KMS-11 (cell line): ENCODE measurements at regions not wholly inside any gene's neighbourhood (a gene's known extent, or its start where the extent isn't known, plus 50 kb on each side); places are given as distances from the start of the nearest gene placed in this dataset.

Experiments used
- H2AFZ ChIP-seq: fragments of 200-600 bp; sonication (generic); 2 replicates; pipeline ENCODE4 v1.6.1; 2016; ENCODE audit warnings: antibody characterized with exemption, mixed run types, low read depth
- H3K27ac ChIP-seq: fragments of 200-600 bp; sonication (generic); 2 replicates; pipeline ENCODE4 v1.6.1; 2016; ENCODE audit warnings: mild to moderate bottlenecking, mixed run types
- H3K27me3 ChIP-seq: fragments of 200-600 bp; sonication (generic); 2 replicates; pipeline ENCODE4 v1.6.1; 2017; ENCODE audit warnings: mild to moderate bottlenecking, low read depth, mixed run types, moderate library complexity; ENCODE audit not compliant: insufficient read depth
- H3K36me3 ChIP-seq: fragments of 200-600 bp; sonication (generic); 2 replicates; pipeline ENCODE4 v1.6.1; 2017; ENCODE audit warnings: mild to moderate bottlenecking, mixed run types; ENCODE audit not compliant: insufficient read depth
- H3K4me1 ChIP-seq: fragments of 200-600 bp; sonication (generic); 2 replicates; pipeline ENCODE4 v1.6.1; 2016; ENCODE audit warnings: mild to moderate bottlenecking, low read depth, mixed run types; ENCODE audit not compliant: poor library complexity, severe bottlenecking
- H3K4me2 ChIP-seq: fragments of 200-600 bp; sonication (generic); 2 replicates; pipeline ENCODE4 v1.7.0; 2016; ENCODE audit warnings: mild to moderate bottlenecking, mixed run types
- H3K4me3 ChIP-seq: fragments of 200-600 bp; sonication (generic); IDR thresholded peaks from 2 replicates; pipeline ENCODE4 v1.6.1; 2017; ENCODE audit warnings: low read depth, low read length, mixed read lengths; ENCODE audit not compliant: insufficient read depth
- H3K79me2 ChIP-seq: fragments of 200-600 bp; sonication (generic); 2 replicates; pipeline ENCODE4 v1.6.1; 2016; ENCODE audit warnings: low read depth, mixed run types; ENCODE audit not compliant: insufficient read depth
- H3K9ac ChIP-seq: fragments of 200-600 bp; sonication (generic); 2 replicates; pipeline ENCODE4 v1.6.1; 2016; ENCODE audit warnings: mild to moderate bottlenecking, mixed run types
- H4K20me1 ChIP-seq: fragments of 200-600 bp; sonication (generic); 2 replicates; pipeline ENCODE4 v1.6.1; 2016; ENCODE audit warnings: mild to moderate bottlenecking, mixed run types; ENCODE audit not compliant: insufficient read depth
- TF ChIP-seq, protein P1 (sequence below): fragments of 200-600 bp; sonication (generic); conservative IDR thresholded peaks from 2 replicates; pipeline ENCODE4 v1.6.1; 2017; ENCODE audit warnings: low read depth, mild to moderate bottlenecking, antibody characterized with exemption, low read length, moderate library complexity, mixed read lengths

DNA sequence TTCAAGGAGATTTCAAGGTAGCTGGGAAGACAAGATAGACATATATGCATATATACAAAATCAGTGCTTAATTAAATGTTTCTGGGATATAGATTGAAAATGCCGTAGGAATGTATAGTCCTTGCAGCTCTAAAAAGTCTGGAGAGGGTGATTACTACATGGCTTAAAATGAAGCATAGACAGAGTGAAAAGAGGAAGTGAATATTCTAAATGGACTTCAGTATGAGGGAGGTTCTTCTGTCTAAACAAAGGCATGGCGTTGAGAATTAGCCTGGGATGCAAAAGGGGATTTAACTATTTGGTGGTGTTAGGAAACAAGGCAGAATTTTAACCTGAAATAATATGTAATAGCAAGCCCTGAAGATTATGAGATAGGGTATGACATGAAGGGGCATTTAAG is 141.5 kb upstream of the FRMPD4 start:
- Histone ChIP-seq H3K27ac (no peak overlapping the region), H3K36me3 (no peaks in the 10 kb centered on the region), H3K27me3 (no peaks in the 10 kb centered on the region), H3K9ac (no peak overlapping the region), H3K79me2 (no peaks in the 10 kb centered on the region), H4K20me1 (no peaks in the 10 kb centered on the region), H3K4me3 (no peak overlapping the region), H3K4me1 (no peaks in the 10 kb centered on the region), H3K4me2 (no peak overlapping the region), H2AFZ (no peak overlapping the region)
- TF ChIP-seq, protein P1, sequence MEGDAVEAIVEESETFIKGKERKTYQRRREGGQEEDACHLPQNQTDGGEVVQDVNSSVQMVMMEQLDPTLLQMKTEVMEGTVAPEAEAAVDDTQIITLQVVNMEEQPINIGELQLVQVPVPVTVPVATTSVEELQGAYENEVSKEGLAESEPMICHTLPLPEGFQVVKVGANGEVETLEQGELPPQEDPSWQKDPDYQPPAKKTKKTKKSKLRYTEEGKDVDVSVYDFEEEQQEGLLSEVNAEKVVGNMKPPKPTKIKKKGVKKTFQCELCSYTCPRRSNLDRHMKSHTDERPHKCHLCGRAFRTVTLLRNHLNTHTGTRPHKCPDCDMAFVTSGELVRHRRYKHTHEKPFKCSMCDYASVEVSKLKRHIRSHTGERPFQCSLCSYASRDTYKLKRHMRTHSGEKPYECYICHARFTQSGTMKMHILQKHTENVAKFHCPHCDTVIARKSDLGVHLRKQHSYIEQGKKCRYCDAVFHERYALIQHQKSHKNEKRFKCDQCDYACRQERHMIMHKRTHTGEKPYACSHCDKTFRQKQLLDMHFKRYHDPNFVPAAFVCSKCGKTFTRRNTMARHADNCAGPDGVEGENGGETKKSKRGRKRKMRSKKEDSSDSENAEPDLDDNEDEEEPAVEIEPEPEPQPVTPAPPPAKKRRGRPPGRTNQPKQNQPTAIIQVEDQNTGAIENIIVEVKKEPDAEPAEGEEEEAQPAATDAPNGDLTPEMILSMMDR: no peak

DNA sequence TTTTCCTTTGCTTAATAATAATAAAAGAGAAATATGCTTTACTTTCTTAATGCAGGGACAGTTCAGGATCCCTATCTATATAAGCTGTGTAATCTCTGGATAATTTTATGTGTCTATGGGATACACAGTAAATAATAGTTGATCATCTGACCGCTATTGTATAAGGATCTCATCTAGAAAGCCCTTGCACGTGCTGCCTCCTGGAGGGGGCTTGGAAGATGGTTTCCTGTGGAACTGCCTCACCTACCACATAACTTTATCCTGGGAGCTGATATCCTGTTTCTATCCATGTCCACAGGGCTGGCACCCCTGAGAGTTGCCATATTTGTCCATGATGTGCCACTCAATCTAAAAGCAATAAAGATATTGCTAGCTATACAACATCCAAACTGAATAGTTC is 139.3 kb upstream of the FRMPD4 start:
- no peak overlapping the region for H3K9ac ChIP-seq
- TF ChIP-seq, protein P1: no peak
- no peaks in the 10 kb centered on the region for H4K20me1 ChIP-seq
- H3K4me3 ChIP-seq: no peak overlapping the region
- no peak overlapping the region for H2AFZ ChIP-seq
- H3K36me3 ChIP-seq: no peaks in the 10 kb centered on the region
- H3K27ac ChIP-seq: no peak overlapping the region
- H3K79me2 ChIP-seq: no peaks in the 10 kb centered on the region
- H3K4me2 ChIP-seq: no peak overlapping the region
- no peaks in the 10 kb centered on the region for H3K27me3 ChIP-seq
- no peaks in the 10 kb centered on the region for H3K4me1 ChIP-seq

DNA sequence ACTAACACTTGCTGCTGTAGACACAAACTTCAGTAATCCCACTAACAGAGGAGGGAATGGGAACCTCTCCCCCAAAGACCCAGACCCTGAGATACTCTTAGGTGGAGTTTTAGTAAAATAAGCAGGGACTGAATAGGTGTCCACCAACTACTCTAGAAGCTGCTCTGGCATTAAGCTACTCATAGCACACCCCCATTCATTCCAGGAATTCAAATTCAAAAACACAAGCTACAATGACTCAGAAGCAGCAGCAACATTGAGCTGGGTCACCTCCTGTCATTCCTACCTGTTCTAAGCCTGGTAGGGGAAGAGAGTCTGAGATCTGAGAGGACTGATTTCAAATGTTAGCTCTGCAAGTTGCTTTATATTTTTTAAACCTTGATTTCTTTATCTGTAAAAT is 135.4 kb upstream of the FRMPD4 start:
- TF ChIP-seq, protein P1: no peak
- no peak overlapping the region for H2AFZ ChIP-seq
- H3K4me3 ChIP-seq: no peak overlapping the region
- no peaks in the 10 kb centered on the region for H3K79me2 ChIP-seq
- H3K27me3 ChIP-seq: no peaks in the 10 kb centered on the region
- no peaks in the 10 kb centered on the region for H3K4me1 ChIP-seq
- no peak overlapping the region for H3K4me2 ChIP-seq
- no peak overlapping the region for H3K27ac ChIP-seq
- H3K9ac ChIP-seq: no peak overlapping the region
- no peaks in the 10 kb centered on the region for H4K20me1 ChIP-seq
- no peaks in the 10 kb centered on the region for H3K36me3 ChIP-seq

DNA sequence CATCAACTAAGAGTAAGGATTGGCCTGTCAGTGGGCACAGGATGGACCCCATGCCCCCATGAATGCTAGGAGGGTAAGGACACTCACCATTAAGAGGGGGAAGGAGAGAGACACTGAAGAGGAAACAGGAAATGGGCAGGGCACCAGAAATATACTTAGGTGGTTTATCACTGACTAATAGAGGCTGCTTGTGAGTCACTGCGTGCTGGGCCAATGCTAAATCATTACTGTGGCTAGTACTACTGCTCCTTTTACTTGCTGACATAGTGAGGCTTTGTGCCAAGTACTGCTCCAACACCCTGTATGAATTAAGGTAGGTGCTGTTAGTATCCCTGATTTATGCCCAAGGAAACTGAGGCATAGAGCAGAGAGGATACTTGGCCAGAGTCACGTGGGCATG is 130.4 kb upstream of the FRMPD4 start:
- TF ChIP-seq, protein P1: no peak
- H3K79me2 ChIP-seq: no peaks in the 10 kb centered on the region
- no peak overlapping the region for H3K27ac ChIP-seq

More for the DNA sequence above, 130.4 kb upstream of the FRMPD4 start:
- Histone ChIP-seq H3K27me3 (no peaks in the 10 kb centered on the region), H3K9ac (no peak overlapping the region), H3K4me2 (no peak overlapping the region), H3K4me3 (no peak overlapping the region), H4K20me1 (no peaks in the 10 kb centered on the region), H2AFZ (no peak overlapping the region), H3K4me1 (no peaks in the 10 kb centered on the region), H3K36me3 (no peaks in the 10 kb centered on the region)
